GM19455 (cell line): ENCODE measurements at regions not wholly inside any gene's neighbourhood (a gene's known extent, or its start where the extent isn't known, plus 50 kb on each side); places are given as distances from the start of the nearest gene placed in this dataset.

ENCODE experiments used
- ATAC-seq: cut with Tn5 transposase; IDR thresholded peaks from one replicate; pipeline ENCODE4 v1.9.1; 2021; ENCODE audit not compliant: unreplicated experiment

DNA sequence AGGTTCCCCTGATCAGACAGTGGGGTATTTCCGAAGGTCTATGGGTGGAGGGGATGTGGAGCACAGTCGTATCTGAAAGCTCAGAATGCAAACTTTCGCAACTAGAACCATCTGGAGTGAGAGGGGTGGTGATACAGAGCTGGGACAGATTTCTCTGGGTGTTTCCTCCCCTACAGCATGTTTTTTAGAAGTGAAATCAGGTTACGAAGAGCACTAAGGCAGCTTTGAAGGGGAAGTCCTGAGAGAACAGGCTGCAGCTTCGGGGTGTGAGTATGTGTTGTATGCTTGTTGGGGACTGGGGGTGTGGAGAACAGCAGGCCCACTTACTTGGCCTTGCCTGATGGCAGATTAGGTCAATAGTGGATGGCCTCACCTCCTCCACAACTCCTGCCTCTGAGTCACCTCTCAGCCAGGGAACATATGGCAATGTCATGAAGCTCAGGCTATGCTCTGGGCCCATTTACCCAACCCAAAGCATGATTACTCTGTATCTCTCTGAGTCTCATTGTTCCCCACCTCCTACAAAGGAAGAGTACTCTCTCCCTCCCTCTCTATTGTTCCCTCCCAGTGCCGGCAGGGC, 107.2 kb upstream of the RASGRP1 start:
- ATAC-seq = peak; percentile 57

DNA sequence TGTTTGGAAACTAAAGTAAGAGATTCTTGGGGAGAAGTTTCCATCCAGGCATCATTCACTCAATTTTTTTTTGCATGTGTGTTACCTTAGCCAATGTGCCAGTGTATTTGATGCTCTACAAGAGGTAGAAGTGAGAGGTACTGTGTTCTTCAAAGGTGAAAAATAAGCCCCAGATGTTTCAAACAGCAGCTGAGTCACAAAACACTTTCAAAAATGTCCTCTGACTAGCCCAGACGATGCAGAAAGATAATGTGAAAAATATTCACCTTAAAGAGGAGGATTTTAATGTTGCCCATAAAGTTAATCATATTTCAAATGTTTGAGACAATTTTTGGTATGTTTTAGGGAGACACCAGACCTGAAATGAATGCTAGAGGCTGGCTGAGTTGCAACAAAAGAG, 107.7 kb upstream of the RASGRP1 start:
- ATAC-seq = no peak

DNA sequence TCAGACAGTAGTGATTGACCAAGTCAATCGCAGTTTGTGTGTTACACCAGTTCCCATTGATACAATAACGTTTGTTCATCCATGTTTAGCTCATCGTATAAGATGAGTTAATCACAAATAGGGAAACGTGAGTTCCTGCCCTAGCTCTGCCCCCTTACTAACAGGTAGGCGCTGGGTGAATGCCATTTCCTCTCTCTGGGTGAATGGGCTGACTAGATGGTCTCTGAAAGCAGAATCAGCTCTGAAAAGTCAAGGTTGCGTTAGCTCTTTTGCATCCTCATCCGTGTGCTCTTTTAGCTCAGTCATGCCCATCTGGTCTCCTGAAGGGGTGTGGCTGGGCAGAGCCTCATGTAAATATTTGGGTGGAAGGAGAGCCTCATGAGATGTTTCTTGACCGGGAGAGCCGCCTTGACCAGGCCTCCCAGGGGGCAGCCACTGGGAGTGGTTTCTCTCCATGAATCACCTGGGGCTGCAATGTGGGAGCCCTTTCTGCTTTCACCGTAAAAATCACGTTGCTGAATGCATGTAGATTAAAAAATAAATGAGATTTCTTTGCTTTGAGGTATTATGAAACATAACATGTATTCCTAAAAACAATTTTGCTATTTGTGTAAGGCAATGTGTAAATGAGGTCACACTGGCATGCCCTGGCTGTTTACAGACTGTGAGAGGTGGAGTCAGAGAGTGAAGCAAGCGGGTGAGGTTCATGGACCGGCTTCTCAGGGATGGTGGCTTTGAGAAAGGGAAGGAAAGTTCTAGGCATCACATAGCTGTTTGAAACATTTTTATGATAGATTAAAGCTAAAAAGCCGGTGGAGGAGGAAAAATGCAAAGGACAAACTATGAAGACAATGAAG, 108.4 kb upstream of the RASGRP1 start:
- ATAC-seq = peak; percentile 36

DNA sequence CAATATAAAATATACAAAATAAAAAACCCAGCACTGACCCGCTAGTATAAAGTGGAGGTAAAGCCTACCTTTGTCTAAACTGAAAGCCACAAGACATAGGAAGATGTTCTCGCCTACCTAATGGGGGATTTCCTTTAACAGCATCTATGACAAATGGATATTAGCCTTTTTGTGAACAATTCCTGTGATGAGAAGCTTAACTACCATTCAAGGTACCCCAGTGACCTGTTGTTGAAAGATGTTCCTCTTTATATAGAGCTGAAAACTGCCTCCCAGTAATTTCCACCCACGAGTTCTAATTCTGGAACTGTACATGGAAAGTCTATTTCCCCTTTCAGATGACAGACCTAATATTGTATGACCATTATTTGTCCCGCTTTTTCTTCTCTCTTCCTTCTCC, 109.8 kb upstream of the RASGRP1 start:
- ATAC-seq = no peak

DNA sequence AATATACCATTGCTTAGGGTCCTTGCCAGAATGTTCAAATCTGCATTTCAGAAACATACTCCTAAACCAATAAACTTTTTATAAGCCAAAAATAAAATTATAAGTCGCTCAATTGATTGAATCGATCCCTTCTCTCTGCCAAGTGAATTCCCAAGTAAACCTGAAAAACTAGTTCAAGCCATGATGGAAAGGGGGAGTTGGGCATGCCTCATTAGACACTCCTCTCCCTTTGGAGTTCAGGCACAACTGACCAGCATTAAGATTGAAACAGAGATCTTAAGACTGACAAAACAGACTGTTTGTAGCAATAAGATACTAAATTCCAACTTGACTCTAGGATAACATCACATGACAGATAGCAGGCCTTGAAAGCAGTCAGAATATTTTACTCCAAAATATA, 113.7 kb upstream of the RASGRP1 start:
- ATAC-seq = no peak

DNA sequence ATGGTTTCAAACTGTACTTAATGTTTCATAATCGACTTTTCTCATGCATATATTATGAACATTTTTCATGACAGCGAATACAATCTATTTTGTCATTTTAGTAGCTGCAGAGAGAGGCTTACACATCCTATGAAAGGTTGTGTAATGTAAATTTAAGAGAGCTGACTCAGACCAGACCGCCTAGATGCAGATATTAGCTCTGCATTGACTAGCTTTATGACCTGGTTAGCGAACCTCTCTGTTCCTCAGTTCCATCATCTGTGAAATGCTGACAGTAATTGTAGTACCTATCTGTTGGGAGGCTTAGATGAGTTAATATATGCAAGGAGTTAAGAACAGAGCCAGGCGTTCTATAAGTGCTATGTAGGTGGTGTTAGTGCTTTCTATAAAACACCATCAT, 116.2 kb upstream of the RASGRP1 start:
- no peak for ATAC-seq

DNA sequence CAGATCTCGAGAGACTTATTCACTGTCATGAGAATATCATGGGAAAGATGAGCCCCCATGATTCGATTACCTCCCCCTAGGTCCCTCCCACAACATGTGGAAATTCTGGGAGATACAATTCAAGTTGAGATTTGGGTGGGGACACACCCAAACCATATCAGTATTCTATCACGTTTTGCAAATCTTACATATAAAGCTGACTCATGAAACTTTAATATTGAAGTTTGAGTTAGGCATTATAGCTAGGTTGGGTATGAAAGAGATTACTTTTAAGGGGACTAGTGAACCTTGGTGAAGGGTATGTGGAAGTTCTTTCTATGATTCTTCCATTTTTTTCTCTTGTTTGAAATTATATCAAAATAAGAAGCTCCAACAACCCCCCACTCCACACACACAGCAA, 117.7 kb upstream of the RASGRP1 start:
- no peak for ATAC-seq

DNA sequence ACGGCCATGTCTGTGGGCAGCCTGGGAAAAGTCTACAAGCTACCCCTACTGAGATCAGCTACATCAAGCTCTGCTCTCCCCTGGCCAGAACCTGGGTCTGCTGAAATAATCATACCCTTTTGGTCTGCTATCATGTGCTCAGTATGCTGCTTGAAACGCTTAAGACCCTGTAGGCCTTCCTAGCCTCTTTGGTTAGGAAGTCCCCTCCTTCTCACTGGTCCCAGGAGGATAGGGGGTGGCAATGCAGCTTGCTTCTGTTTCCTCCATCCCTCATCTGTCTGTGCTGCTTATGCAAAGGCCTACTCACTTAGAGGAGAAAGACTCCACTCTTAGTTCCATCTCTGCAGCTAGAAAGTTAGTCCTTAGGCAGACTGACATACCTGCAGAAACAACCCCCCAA, 118.2 kb upstream of the RASGRP1 start:
- no peak for ATAC-seq

DNA sequence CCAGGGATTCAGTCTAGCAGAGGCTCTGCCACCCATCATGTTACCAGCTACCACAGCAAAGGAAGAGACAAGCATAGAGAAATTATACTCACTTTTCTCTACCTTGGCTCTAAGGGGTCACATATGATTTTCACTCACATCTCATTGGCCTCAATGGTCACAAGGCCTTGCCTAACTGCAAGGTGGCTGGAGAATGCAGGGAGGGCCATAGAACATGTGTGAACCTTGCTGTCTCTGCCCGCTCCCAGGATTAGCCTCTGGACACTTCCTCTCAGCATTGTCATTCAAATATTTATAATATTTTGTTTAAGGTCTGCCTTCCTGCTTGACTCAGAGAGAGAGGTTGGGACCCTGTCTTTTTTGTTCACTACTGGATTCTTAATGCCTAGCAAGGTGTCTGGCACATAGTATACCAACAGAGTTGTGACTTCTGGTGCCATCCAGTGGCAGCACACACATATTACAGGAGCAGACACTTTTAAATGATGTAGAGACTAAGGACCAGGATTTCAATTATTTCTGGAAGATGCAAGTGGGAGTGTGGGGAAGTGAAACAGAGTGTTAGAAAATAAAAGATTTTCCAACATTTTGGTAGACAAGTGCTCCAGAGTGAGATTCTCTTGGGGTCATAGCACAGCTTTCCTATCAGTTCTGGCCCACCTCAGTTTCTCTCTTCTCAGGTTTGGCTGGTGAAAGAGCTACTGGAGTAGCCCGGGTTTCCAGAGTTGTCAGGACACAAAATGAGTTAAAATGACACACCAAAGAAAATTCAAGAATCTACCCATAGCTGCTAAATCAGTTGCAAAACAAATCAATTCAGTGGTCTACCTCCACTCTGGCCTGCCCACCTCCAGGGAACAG, 119.0 kb upstream of the RASGRP1 start:
- peak; percentile 86 for ATAC-seq

DNA sequence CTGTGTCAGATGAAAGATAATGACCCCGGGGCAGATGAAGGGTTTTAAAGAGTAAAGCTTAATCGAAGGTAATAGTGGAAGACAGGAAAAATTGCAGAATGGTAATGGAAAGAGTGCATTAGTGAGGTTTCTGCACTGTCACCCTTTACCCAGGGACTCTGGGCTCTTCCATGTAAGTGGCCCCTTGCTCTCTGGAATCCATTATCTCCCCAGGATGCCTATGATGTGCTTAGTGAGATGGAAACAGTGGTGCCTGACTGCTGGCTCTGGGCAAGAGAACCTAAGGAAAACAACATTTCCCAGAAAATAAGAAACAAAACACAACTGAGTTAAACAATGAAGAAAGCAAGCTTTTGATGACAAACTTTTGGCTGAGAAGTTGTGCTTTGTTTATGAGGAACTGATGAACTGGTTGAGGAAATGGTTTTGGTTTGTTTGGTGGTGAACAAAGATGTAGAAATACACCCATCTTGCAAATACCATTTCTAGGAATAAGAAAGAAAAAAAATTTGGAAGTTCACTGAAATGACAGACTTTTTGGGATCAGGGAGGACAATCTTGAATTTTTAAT, 119.9 kb upstream of the RASGRP1 start:
- no peak for ATAC-seq

DNA sequence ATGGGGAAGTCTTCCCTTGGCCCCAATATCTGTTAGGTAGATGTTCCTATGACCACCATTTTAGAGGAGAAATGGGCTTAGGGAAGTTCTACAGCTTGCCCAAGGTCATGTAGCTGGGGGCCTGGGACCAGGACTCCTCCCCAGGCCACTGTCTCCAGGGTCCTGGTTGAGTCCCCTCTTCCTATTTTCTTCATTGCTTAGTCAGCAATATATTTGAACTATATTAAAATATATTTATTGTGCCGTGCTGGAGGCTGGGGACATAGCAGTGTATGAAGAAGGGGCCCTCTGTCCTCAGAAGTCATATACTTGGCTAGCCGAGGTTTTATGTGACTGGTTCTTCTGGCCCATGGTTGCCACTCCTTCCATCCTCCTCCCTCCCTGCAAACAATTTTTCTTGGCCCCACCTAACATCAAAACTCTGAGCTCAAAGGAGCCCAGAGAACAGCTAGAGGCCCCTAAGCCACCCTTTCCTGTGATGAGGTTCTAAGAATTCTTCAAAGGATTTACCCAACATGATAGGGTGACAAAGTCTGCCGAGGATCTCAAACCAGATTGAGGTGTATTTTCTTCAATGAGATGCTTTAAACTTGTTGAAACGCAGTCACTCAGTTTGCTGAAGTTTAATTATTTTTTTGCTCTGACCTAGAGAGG, 121.2 kb upstream of the RASGRP1 start:
- ATAC-seq = no peak

DNA sequence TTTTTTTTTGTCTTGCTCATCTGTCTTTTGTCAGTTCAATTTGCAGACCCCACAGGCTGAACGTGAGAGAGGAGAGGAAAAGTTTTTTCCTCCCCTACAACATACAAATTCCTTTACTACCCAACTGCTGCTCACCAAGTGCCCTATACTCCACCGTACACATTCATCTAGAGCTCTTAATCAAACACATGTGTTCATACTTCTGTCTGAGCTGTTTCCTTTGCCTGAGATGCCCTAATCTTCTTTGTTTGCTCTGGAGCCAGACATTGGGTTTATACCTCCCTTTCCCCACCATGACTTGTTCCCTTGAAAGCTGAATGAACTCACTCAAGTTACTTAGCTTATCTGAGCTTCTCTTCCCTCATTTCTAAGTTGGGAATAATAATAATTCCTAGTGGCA, 122.7 kb upstream of the RASGRP1 start:
- no peak for ATAC-seq

DNA sequence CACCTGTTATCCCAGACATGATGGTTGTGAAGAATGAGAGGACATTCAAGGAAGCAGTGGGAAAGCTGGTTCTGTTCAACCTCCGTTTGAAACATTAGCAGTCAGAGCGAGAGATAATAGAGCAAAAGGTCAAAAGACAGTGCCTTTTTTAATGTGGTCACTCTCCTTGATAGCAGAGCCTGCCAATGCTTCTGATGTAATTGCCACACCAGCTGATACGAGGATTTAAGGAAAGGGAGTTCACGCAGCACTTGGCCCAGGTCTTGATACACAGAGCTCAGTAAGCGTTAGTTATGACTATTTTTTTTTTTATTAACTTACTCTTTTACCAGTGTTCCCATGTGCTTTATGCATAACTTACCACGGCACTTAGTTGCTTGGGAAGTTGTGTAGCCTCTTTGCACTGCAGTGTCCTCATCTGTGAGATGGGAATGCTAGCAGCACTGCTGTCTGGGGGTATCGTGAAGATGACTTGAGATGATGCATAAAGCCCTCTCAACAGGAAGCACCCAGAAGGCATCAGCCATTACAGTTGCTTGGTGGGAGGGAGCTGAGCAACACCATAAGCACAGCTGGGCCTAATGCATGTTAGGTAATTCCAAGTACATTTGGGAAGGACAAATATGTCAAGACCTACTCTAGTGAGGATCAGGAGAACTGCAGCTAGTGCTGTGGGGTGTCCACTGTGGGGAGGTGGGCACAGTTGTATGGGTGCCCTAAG, 123.3 kb upstream of the RASGRP1 start:
- ATAC-seq = no peak

DNA sequence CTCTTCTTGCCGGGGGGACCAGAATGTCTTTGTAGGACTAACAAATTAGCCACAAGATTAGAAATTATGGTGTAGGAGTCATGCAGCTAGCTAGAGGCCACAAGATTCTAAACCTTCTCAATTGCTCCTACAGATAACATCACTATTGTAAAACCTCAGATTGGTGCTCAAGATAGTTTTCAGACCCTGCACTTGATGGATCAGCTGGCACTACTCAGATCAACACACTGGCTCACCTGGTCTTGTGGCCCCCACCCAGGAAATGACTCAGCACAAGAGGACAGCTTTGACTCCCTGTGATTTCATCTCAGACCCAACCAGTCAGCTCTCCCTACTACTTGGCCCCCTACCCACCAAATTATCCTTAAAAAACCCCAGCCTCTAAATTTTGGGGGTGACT, 124.1 kb upstream of the RASGRP1 start:
- no peak for ATAC-seq

DNA sequence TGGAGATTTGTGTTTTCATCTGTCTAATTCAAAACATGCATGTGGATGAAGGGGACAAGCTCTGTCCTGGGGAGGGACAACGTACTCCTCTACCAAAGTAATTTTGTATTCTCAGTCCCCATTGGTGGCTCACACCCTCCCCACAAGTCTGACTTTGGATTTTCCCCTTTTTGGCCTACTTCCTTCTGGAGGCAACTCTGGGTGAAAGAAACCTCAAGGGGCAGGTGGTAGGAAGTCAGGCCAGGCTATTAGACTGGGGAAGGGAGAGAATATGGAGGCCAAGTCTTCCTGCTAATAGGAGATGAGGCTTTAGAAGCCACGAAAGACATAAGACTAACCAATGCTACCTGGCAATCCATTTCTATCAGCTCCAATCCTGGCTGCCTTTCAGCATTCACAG, 124.9 kb upstream of the RASGRP1 start:
- ATAC-seq = no peak

DNA sequence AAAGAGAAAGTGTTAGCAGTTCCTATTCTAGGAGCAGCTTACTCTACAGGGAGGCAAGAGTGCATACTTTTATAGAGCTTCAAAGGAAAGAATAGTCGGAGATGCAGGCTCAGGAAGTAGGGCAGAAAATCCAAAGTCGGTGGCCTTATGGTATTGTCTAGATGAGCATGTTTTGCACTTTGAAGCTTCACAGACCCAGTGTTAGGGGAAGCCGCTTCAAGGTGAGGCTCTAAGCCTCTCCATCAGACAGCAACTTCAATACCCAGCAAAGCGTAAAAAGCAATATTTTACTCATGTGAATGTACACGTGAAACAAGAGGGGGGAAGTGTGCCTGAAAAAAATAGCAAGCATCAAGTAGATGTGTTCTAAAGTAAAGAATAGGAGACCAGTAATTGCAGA, 125.6 kb upstream of the RASGRP1 start:
- ATAC-seq = no peak

DNA sequence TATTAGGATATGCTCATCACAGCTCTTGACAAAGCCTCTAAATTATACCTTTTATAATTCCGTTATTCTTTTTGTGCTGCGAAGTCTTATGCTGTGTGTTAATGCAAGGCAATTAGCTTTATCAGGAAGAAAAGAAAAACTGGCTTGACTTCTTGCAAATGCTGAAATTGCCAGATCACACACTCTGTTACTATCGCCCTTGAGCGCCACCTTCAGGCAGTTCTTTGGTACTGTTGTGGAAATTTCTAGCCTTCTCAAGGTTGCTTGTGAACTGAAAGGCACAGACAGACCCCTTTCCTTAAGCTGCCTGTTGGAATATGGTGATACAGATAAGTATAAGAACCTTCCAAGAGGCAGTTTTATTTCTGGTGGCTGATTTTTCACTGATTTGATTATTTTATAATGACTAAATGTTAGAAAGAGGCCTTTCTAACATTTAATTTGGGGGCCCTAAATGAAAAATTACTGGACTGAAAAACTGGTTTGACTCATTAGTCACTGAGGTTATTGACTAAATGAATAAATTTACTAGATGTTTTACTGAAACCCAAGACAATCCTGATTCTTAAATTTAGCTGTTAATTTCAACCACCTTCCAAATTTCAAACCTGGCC, 126.2 kb upstream of the RASGRP1 start:
- no peak for ATAC-seq

DNA sequence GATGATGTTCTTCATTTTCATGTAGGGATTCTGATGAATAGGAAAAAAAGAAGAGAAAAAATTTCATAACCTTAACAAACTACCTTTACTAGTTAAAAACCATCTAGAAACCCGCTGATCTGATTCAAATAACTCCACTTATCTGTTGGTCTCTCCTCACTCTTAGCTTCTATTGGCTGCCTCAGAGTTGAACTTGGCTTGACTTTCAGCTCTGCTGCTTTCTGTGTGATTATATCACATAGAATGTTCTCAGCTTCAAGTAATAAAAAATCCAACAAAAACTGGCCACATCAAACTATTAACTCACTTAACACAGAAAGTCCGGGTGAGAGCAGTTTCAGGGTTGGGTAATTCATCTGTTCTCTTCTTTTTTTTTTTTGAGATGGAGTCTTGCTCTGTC, 126.8 kb upstream of the RASGRP1 start:
- no peak for ATAC-seq

DNA sequence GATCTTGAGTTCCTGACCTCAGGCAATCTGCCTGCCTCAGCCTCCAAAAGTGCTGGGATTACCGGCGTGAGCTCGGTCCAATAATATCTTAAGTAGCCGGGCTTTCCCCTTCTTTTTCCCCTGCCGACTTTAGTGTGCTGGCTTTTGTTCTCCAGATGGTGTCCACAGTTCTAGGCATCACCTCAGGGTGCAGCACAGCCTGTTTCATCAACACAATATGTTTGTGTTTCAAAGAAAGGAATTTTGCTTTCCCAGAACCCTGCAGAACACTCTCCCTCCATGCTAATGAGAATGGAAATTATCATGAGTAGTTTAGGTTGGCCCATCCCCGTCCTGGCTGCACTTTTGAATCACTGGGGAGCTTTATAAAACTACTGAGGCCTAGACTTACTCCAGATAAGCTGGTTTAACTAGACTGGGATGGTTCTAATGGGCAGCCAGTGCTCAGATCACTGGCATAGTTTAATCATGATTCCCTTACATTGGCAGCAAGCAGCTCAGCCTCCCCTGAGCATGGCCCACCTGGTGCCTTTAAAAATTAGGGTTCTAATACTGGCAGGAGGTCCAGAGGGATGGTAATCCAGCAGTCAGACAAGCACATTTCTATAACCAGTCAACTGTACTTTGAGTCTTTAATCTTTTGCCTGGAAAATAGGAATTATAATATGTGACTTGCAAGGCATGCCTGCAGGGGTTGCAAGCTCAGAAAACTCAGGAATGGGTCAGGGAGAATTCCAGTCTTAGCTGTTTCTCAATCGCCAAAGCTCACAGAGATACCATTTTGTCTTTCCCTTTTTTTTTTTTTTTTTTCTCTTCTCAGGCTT, 127.6 kb upstream of the RASGRP1 start:
- no peak for ATAC-seq
